ENCODE measurements at regions not wholly inside any gene's neighbourhood (a gene's known extent, or its start where the extent isn't known, plus 50 kb on each side); places are given as distances from the start of the nearest gene placed in this dataset.

DNA sequence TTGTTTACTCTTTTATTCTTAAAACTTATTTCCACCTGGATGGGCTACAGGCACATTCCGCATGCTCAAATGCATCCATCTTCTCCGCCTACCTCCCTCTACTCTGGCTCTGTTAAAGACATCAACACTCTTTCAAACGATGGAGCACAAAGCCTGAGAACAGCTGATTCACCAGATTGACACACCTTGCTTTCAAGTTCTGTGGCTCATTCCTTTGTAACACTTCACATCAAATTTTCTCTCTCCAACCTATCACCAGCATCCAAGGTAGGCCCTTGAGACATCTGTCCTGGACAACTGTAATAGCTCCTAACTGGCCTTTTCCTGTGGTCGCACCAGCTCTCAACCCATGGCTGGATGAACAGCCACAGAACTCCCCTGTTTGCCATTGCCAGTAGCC lies 274.5 kb downstream of the BCL11A start:
- Mint-ChIP-seq H3K4me1 (no peaks in the 10 kb centered on the region), H3K4me3 (no peak overlapping the region), H3K36me3 (ENCODE audit: low read depth) (no peaks in the 10 kb centered on the region), H3K9me3 (no peaks in the 10 kb centered on the region), H3K27me3 (peaks cover 2% of the 10 kb centered on the region), H3K27ac (no peak overlapping the region)
- DNase-seq (no peak), ATAC-seq (no peak)

DNA sequence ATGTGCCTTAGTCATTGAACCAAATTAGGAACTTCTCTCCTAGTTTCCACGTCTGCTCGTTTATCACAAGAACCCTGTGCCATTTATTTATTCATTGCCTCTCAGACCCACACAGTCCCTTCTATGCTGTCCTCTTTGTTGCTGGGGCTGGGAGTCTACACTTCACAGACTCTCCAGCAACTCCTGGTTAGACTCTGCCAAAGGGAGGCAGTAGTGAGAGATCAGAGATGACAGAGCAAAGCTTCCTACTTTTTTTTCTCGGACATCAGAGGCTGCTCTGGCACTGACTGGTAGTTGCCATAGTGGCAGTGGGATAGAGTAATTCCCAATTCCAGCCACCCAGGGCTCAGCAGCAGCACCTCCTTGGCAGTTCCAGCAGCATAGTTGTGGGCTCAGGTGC lies 277.5 kb downstream of the BCL11A start:
- Mint-ChIP-seq H3K9me3 (no peaks in the 10 kb centered on the region), H3K36me3 (ENCODE audit: low read depth) (no peaks in the 10 kb centered on the region), H3K27ac (no peak overlapping the region), H3K27me3 (peaks cover 2% of the 10 kb centered on the region), H3K4me1 (no peaks in the 10 kb centered on the region), H3K4me3 (no peak overlapping the region)
- no peak for DNase-seq
- ATAC-seq, result no peak

DNA sequence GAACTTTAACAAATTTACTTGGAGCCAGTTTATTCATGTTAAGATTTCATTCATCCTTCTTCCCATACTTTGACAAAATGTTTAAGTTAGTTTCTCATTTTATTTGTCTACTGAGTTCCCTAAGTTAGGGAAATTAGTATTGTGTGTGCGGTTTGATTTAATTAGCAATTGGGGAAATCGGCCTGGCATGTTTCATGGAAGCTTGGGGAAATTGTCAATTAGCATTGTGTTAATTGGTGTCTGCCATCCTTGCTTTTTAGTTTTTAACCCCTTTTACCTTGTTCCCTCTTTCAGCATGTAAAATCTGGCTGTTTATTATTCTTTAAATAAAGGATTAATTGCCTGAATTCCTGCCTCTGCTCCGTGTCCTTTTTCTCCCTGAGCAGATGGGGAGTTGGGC lies 279.6 kb downstream of the BCL11A start:
- Mint-ChIP-seq H3K9me3 (no peaks in the 10 kb centered on the region), H3K4me3 (no peak overlapping the region), H3K4me1 (no peaks in the 10 kb centered on the region), H3K36me3 (ENCODE audit: low read depth) (no peaks in the 10 kb centered on the region), H3K27ac (no peak overlapping the region), H3K27me3 (no peaks in the 10 kb centered on the region)
- ATAC-seq (no peak), DNase-seq (no peak)

DNA sequence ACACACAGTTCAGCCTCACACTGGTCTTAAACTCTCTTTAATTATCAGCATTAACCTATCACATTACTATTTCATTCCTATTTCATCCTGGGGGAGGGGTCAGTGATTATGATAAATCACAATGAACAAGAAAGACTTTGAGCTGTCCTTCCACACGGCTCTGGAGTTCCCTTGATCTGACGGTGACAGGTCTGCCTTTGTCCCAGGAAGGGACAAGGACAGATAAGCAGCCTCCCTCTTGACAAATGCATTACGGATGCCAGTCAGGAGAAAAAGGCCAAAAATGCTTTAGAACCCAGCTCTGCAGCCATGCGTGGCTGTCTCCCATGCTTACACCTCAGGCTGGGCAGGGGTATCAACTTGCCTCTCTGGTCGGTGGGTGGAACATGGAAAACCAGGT lies 281.7 kb downstream of the BCL11A start:
- Mint-ChIP-seq H3K4me1 (no peaks in the 10 kb centered on the region), H3K36me3 (ENCODE audit: low read depth) (no peaks in the 10 kb centered on the region), H3K27ac (no peak overlapping the region), H3K9me3 (no peaks in the 10 kb centered on the region), H3K27me3 (no peaks in the 10 kb centered on the region), H3K4me3 (no peak overlapping the region)
- ATAC-seq (no peak), DNase-seq (no peak)

DNA sequence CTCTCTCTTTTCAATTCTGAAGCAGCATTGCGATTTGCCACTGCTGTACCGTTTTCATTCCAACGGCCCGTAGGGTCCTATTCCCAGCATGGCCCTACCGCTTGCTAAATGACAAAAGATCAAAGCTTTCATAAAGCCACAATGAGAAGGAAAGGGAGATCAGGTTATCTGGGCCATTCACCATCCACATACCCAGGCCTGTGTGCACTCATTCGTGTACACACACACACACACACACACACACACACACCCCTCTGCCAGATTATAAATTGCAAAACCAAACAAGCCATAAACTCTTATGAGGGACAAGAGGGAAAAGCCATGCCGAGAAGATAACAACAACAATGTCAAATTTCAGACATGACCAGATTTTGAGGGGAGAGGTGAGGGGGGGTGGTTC lies 282.3 kb downstream of the BCL11A start:
- Mint-ChIP-seq H3K4me1 (no peaks in the 10 kb centered on the region), H3K4me3 (no peak overlapping the region), H3K36me3 (ENCODE audit: low read depth) (no peaks in the 10 kb centered on the region), H3K27ac (no peak overlapping the region), H3K9me3 (peaks cover 4% of the 10 kb centered on the region), H3K27me3 (no peaks in the 10 kb centered on the region)
- ATAC-seq (no peak), DNase-seq (no peak)

DNA sequence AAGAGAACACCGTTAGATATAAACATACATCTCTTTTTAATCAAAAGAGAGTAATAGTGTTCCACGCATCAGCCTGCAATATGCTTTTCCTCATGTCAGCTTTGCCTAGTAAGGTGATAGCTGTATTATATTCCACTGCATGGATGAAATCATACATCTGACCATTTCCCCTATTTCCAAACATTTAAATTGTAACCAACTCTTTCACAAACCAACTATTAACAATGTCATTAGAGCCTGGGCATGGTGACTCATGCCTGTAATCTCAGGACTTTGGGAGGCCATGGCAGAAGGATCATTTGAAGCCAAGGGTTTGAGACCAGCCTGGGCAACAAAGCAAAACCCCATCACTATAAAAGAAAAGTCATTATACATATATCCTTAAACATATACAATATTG lies 284.8 kb downstream of the BCL11A start:
- ATAC-seq, result no peak
- no peak overlapping the region for H3K4me3 Mint-ChIP-seq
- no peaks in the 10 kb centered on the region for H3K4me1 Mint-ChIP-seq
- no peak for DNase-seq
- peaks cover 4% of the 10 kb centered on the region for H3K9me3 Mint-ChIP-seq
- no peaks in the 10 kb centered on the region for H3K36me3 Mint-ChIP-seq (ENCODE audit: low read depth)
- H3K27me3 Mint-ChIP-seq, result no peaks in the 10 kb centered on the region
- H3K27ac Mint-ChIP-seq, result no peak overlapping the region

DNA sequence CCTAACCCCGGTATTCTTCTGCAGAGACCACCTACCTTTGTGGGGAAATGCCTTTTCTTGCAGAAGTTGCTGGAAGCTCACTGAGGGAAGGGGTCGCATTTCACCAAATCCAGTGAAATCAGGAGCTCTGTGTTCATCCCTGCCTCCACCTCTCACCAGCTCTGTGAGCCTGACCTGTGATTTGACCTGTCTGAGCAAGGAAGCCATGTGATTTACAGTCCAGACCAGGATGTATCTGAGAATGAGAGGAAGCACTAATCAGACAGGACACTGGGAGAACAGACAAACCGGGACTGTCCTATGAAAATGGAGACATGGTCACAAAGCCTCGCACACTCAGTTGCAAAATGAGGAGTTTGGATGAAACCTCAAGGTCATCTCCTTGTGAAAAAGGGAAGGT lies 285.4 kb downstream of the BCL11A start:
- Mint-ChIP-seq H3K27me3 (no peaks in the 10 kb centered on the region), H3K4me1 (no peaks in the 10 kb centered on the region), H3K4me3 (no peak overlapping the region), H3K9me3 (peaks cover 4% of the 10 kb centered on the region), H3K36me3 (ENCODE audit: low read depth) (no peaks in the 10 kb centered on the region), H3K27ac (no peak overlapping the region)
- DNase-seq (no peak), ATAC-seq (no peak)

DNA sequence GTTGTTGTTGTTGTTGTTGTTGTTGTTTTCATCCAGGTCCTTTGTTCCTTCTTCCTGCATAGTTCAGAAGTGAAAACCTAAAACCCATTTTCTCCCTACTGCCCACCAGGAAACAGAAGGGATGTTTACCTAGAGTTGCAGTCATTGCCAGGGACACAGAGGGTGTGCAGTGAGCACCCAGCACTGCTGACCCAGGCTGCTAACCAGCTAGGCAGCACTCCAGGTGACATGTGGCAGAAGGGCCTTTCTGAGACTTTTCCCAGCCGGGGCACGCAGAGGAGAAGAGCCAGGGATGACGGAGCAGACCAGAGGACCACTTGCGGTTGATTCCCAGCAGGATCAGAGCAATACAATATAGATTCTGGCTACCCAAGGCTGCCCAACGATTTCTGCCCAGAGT lies 286.3 kb downstream of the BCL11A start:
- Mint-ChIP-seq H3K27ac (no peak overlapping the region), H3K36me3 (ENCODE audit: low read depth) (no peaks in the 10 kb centered on the region), H3K27me3 (no peaks in the 10 kb centered on the region), H3K4me1 (peaks cover under 1% of the 10 kb centered on the region), H3K4me3 (no peak overlapping the region), H3K9me3 (peaks cover 4% of the 10 kb centered on the region)
- DNase-seq, result no peak
- no peak for ATAC-seq

DNA sequence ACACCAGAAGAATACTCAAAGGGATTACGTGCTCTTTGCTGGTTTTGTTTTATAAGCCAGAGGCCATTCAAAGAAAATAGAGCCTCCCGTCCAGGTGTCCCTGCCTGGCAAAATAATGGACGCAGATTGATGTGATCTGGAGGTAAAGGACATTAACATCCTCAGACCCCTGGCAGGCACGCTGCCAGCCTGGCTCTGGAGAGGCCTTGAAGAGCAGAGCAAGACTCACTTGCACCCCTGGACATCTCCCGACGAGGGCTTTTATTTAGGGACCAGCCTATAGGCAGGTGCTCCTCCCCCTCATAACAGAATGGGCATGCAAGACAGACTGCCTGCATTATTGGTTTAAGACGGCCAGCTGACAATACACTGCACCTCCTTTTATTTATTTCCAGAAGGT lies 291.3 kb downstream of the BCL11A start:
- DNase-seq (no peak), ATAC-seq (no peak)
- H3K36me3 Mint-ChIP-seq (ENCODE audit: low read depth), result no peaks in the 10 kb centered on the region
- H3K4me1 Mint-ChIP-seq, result peaks cover 3% of the 10 kb centered on the region
- no peak overlapping the region for H3K4me3 Mint-ChIP-seq
- no peak overlapping the region for H3K27ac Mint-ChIP-seq
- no peaks in the 10 kb centered on the region for H3K27me3 Mint-ChIP-seq
- peaks cover 4% of the 10 kb centered on the region for H3K9me3 Mint-ChIP-seq

DNA sequence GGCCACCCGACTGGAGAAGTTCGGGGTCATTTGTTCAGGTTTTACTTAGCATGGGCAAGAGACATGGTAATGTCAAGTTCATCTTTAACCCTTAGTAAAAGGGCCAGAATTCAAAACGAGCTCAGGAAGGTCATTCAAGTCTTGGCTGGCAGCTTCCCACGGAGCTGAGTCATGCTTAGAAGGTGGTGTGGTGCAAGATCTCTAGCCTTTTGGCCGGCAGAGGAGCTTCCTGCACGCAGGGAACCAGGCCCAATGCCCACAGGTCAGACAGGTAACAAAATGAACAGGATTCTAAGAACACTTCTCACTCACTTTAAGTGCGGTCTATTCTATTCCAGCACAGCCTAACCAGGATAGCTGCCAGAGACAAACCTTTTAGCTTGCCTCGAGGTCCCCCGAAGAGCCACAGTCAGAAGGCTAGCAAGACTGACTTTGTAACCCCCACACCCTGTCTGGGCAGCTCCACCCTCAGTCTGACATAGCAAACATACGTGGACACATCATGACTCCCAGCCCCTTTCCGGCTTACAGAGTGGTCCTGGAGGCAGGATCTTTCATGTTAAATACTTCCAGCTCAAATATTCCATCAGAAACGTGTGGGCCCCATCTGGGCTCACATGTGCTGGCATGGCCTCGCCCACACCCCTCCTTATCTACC lies 292.7 kb downstream of the BCL11A start:
- no peak for ATAC-seq
- Mint-ChIP-seq H3K4me1 (peaks cover 3% of the 10 kb centered on the region), H3K4me3 (no peak overlapping the region), H3K9me3 (no peaks in the 10 kb centered on the region), H3K36me3 (ENCODE audit: low read depth) (no peaks in the 10 kb centered on the region), H3K27me3 (no peaks in the 10 kb centered on the region), H3K27ac (no peak overlapping the region)
- no peak for DNase-seq

DNA sequence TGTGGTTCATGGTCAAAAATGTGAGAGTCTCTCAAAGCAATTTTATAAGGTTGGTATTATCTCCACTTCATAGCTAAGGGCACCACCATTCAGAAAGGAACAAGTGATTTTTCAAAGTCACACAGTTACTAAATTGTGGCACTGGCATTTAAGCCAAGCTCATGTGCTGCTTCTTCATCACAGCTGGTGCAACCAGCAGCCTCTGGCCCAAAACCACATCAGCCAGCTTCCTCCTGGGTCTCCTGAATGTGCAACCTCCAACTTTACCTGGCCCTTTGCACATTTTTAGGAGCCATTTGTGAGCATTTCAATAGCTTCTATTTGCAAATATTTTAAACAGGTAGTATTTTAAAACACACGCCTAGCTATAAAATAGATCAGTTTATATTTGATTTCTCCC lies 293.7 kb downstream of the BCL11A start:
- H3K36me3 Mint-ChIP-seq (ENCODE audit: low read depth), result no peaks in the 10 kb centered on the region
- H3K27me3 Mint-ChIP-seq, result no peaks in the 10 kb centered on the region
- ATAC-seq (no peak), DNase-seq (no peak)
- H3K4me1 Mint-ChIP-seq, result peaks cover 3% of the 10 kb centered on the region
- no peak overlapping the region for H3K4me3 Mint-ChIP-seq
- no peaks in the 10 kb centered on the region for H3K9me3 Mint-ChIP-seq
- H3K27ac Mint-ChIP-seq, result no peak overlapping the region

DNA sequence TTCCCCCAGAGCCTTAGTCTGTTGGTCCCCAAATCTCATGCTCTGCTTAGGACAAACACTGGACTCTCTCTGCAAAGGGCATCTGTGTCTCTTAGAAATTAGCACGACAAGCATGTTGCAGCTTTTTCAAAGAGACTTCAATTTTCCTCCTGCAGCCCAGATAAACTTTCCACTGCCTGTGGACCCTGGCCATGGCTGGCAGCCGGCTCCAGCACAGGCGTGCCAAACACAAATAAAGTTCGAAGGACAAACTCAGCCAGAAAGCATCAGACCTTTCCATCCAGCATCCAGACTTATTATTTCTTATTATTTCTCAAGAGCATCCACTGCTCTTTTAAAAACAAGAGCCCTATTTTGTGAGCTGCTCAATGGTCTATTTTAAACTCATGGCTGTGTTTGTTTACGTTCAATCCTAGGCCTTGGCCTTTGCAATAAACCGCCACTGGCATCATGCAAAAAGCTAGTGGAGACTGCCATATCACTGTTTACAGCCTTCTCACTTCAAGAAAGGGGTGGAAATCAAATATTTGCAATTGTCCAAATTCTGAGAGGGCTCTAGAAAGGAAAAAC lies 300.8 kb downstream of the BCL11A start:
- H3K4me1 Mint-ChIP-seq, result no peaks in the 10 kb centered on the region
- H3K36me3 Mint-ChIP-seq (ENCODE audit: low read depth), result no peaks in the 10 kb centered on the region
- H3K27me3 Mint-ChIP-seq, result no peaks in the 10 kb centered on the region
- no peak overlapping the region for H3K27ac Mint-ChIP-seq
- H3K4me3 Mint-ChIP-seq, result no peak overlapping the region
- ATAC-seq (no peak), DNase-seq (no peak)
- H3K9me3 Mint-ChIP-seq, result no peaks in the 10 kb centered on the region

DNA sequence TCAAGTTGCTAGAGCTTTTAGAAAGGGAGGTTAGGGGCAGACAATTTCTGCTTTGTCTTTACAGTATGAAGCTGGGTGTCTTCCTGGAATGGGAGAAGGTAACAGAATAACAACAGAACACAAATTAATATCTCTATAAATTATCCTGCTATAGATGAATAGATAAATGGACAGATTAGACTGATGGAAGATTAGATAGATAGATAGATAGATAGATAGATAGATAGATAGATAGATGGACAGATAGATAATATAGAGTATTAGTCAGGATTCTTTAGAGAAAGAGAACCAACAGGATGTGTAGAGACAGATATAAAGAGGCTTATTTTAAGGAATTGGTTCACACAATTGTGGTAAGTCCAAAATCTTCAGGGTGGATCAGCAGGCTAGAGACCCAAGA lies 302.2 kb downstream of the BCL11A start:
- no peak overlapping the region for H3K4me3 Mint-ChIP-seq
- no peak for ATAC-seq
- H3K27me3 Mint-ChIP-seq, result no peaks in the 10 kb centered on the region
- no peaks in the 10 kb centered on the region for H3K4me1 Mint-ChIP-seq
- no peaks in the 10 kb centered on the region for H3K9me3 Mint-ChIP-seq
- no peak overlapping the region for H3K27ac Mint-ChIP-seq
- DNase-seq, result no peak
- no peaks in the 10 kb centered on the region for H3K36me3 Mint-ChIP-seq (ENCODE audit: low read depth)

DNA sequence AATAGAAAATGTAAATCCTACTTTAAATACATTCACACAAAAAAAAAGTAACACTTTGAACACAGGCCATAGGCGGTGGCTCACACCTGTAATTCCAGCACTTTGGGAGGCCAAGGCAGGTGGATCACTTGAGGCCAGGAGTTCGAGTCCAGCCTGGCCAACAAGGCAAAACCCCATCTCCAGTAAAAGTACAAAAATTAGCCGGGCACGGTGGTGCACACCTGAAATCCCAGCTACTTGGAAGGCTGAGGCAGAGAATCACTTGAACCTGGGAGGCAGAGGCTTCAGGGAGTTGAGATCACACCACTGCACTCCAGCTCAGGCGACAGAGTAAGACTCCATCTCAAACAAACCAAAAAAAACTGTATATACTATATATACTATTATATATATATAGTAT lies 303.6 kb downstream of the BCL11A start:
- H3K4me1 Mint-ChIP-seq, result no peaks in the 10 kb centered on the region
- H3K36me3 Mint-ChIP-seq (ENCODE audit: low read depth), result no peaks in the 10 kb centered on the region
- DNase-seq (no peak), ATAC-seq (no peak)
- H3K9me3 Mint-ChIP-seq, result no peaks in the 10 kb centered on the region
- H3K27ac Mint-ChIP-seq, result no peak overlapping the region
- no peaks in the 10 kb centered on the region for H3K27me3 Mint-ChIP-seq
- no peak overlapping the region for H3K4me3 Mint-ChIP-seq

DNA sequence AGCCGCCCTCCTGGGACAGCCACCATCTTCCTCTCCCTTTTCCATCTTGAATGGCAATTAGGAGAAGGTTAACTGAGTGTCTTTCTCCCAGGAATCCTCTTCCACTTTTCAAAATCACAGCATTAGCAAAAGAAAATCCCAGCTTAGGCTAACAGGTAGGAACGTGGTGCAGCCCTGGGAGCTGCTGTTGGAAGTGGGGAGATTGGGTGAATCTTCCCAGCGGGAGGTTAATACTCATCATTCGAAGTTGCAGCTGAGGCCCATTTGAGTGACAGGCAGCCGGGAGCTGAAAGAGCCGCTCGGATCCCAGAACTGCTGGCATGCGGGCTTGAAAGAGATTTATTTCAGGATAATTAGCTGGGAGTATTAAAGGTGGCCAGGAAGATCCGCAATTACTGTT lies 306.0 kb downstream of the BCL11A start:
- H3K27ac Mint-ChIP-seq, result no peak overlapping the region
- no peak for DNase-seq
- H3K27me3 Mint-ChIP-seq, result no peaks in the 10 kb centered on the region
- H3K4me1 Mint-ChIP-seq, result no peaks in the 10 kb centered on the region
- no peak for ATAC-seq
- no peaks in the 10 kb centered on the region for H3K9me3 Mint-ChIP-seq
- H3K4me3 Mint-ChIP-seq, result no peak overlapping the region
- no peaks in the 10 kb centered on the region for H3K36me3 Mint-ChIP-seq (ENCODE audit: low read depth)

DNA sequence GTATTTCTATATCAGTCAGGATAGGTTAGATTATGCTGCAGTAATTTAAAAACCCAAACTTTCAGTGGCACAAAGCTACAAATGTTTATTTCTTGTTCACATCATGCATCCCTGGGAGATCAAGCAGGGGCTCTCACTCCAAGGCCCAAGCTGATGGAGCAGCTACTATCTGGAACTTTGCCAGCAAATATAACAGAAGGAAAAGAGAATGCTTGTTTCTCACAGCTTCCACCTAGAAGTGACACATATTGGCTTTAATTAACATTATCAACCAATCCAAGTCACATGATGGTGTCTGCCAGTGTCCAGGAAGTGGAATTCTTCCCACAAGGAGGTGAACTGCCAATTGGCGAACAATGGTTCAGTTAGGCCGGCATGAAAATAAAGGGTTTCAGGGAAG lies 306.9 kb downstream of the BCL11A start:
- no peaks in the 10 kb centered on the region for H3K36me3 Mint-ChIP-seq (ENCODE audit: low read depth)
- no peak overlapping the region for H3K27ac Mint-ChIP-seq
- H3K4me1 Mint-ChIP-seq, result no peaks in the 10 kb centered on the region
- no peak overlapping the region for H3K4me3 Mint-ChIP-seq
- H3K9me3 Mint-ChIP-seq, result no peaks in the 10 kb centered on the region
- no peak for DNase-seq
- no peaks in the 10 kb centered on the region for H3K27me3 Mint-ChIP-seq
- no peak for ATAC-seq

All from activated naive CD8-positive, alpha-beta T cell treated with anti-CD3 and anti-CD28 coated beads, Interleukin-2, amount 50 U/mL, for 24 hours (primary cell).